ENCODE measurements at regions not wholly inside any gene's neighbourhood (a gene's known extent, or its start where the extent isn't known, plus 50 kb on each side); places are given as distances from the start of the nearest gene placed in this dataset.

- Histone ChIP-seq H3K36me3 (no peaks in the 10 kb centered on the region), H3K4me3 (no peak overlapping the region), H3K4me1 (no peaks in the 10 kb centered on the region), H3K27me3 (peaks cover 0 to 20% (median 0%) of the 10 kb centered on the region in 4 donors), H3K27ac (no peak overlapping the region), H3K9me3 (no peaks in the 10 kb centered on the region)
- TF ChIP-seq CTCF (IDR thresholded peaks at IDR 0.05) (peak; percentile 51 to 91 (median 87)), POLR2A (IDR thresholded peaks at IDR 0.05) (no peak)
- DNase-seq, result no peak
- intact Hi-C loops (cut with DNase I), result loop anchor here (5.0 kb wide), 1 partner anchor 295 kb away; no protein-coding TSS in a partner anchor
- 3 to 6% methylated on average over 4 of the region's 4 CpGs for WGBS, 2 donors
Measured at GRCh38 chr11:26276798-26277424, 55.0 kb upstream of the ANO3 start.

- no peak overlapping the region for H3K27ac ChIP-seq
- TF ChIP-seq POLR2A (IDR thresholded peaks at IDR 0.05), result no peak
- TF ChIP-seq CTCF (IDR thresholded peaks at IDR 0.05), result no peak
- peaks cover 0 to 20% (median 0%) of the 10 kb centered on the region in 4 donors for H3K27me3 ChIP-seq
- WGBS, 2 donors, result 0 to 24% methylated on average over 1 of the region's 1 CpG
- H3K9me3 ChIP-seq, result no peaks in the 10 kb centered on the region
- H3K4me1 ChIP-seq, result no peaks in the 10 kb centered on the region
- intact Hi-C loops (cut with DNase I), result loop anchor here (5.0 kb wide), 1 partner anchor 296 kb away; no protein-coding TSS in a partner anchor
- DNase-seq, result no peak
- H3K4me3 ChIP-seq, result no peak overlapping the region
- no peaks in the 10 kb centered on the region for H3K36me3 ChIP-seq
Measured at GRCh38 chr11:26278354-26278753, 53.6 kb upstream of the ANO3 start.
